ENCODE measurements at regions not wholly inside any gene's neighbourhood (a gene's known extent, or its start where the extent isn't known, plus 50 kb on each side); places are given as distances from the start of the nearest gene placed in this dataset.

GRCh38 chr2:3025984-3026383, 351.6 kb downstream of the EIPR1 start:
- Histone ChIP-seq H4K20me1 (ENCODE audit: low read depth, low read length) (no peaks in the 10 kb centered on the region), H3K4me2 (ENCODE audit: low read depth, low read length, poor library complexity, severe bottlenecking) (no peak overlapping the region), H3K79me2 (ENCODE audit: insufficient read depth, low read length) (no peaks in the 10 kb centered on the region), H3K9me3 (ENCODE audit: insufficient read depth, low read length) (no peaks in the 10 kb centered on the region), H2AFZ (ENCODE audit: low read depth, low read length, severe bottlenecking) (no peak overlapping the region), H3F3A (ENCODE audit: insufficient read depth) (no peaks in the 10 kb centered on the region), H3K27me3 (ENCODE audit: low read length) (no peaks in the 10 kb centered on the region), H3K36me3 (ENCODE audit: low read length) (no peaks in the 10 kb centered on the region), H3K27ac (ENCODE audit: low read depth, low read length) (no peak overlapping the region), H3K9me2 (replicated peaks; ENCODE audit: insufficient read depth, low read length) (no peaks in the 10 kb centered on the region), H3K9ac (ENCODE audit: low read length) (no peak overlapping the region), H3K4me3 (ENCODE audit: insufficient read depth, low read length, poor library complexity, severe bottlenecking) (no peak overlapping the region)
- TF ChIP-seq, protein P1, sequence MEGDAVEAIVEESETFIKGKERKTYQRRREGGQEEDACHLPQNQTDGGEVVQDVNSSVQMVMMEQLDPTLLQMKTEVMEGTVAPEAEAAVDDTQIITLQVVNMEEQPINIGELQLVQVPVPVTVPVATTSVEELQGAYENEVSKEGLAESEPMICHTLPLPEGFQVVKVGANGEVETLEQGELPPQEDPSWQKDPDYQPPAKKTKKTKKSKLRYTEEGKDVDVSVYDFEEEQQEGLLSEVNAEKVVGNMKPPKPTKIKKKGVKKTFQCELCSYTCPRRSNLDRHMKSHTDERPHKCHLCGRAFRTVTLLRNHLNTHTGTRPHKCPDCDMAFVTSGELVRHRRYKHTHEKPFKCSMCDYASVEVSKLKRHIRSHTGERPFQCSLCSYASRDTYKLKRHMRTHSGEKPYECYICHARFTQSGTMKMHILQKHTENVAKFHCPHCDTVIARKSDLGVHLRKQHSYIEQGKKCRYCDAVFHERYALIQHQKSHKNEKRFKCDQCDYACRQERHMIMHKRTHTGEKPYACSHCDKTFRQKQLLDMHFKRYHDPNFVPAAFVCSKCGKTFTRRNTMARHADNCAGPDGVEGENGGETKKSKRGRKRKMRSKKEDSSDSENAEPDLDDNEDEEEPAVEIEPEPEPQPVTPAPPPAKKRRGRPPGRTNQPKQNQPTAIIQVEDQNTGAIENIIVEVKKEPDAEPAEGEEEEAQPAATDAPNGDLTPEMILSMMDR (IDR thresholded peaks at IDR 0.05; ENCODE audit: insufficient read depth, low read length, poor library complexity, severe bottlenecking): no peak
- no peak for TF ChIP-seq EZH2phosphoT487 (conservative IDR thresholded peaks at IDR 0.05; ENCODE audit: low read length)

GRCh38 chr2:3025261-3025660, 352.4 kb downstream of the EIPR1 start:
- Histone ChIP-seq H3K9me3 (ENCODE audit: insufficient read depth, low read length) (no peaks in the 10 kb centered on the region), H2AFZ (ENCODE audit: low read depth, low read length, severe bottlenecking) (no peak overlapping the region), H3K27me3 (ENCODE audit: low read length) (no peaks in the 10 kb centered on the region), H3K4me2 (ENCODE audit: low read depth, low read length, poor library complexity, severe bottlenecking) (no peak overlapping the region), H3K79me2 (ENCODE audit: insufficient read depth, low read length) (no peaks in the 10 kb centered on the region), H3K27ac (ENCODE audit: low read depth, low read length) (no peak overlapping the region), H3F3A (ENCODE audit: insufficient read depth) (no peaks in the 10 kb centered on the region), H3K9me2 (replicated peaks; ENCODE audit: insufficient read depth, low read length) (no peaks in the 10 kb centered on the region), H4K20me1 (ENCODE audit: low read depth, low read length) (no peaks in the 10 kb centered on the region), H3K9ac (ENCODE audit: low read length) (no peak overlapping the region), H3K36me3 (ENCODE audit: low read length) (no peaks in the 10 kb centered on the region), H3K4me3 (ENCODE audit: insufficient read depth, low read length, poor library complexity, severe bottlenecking) (no peak overlapping the region)
- no peak for TF ChIP-seq EZH2phosphoT487 (conservative IDR thresholded peaks at IDR 0.05; ENCODE audit: low read length)
- TF ChIP-seq, protein P1 (IDR thresholded peaks at IDR 0.05; ENCODE audit: insufficient read depth, low read length, poor library complexity, severe bottlenecking): no peak

DNA sequence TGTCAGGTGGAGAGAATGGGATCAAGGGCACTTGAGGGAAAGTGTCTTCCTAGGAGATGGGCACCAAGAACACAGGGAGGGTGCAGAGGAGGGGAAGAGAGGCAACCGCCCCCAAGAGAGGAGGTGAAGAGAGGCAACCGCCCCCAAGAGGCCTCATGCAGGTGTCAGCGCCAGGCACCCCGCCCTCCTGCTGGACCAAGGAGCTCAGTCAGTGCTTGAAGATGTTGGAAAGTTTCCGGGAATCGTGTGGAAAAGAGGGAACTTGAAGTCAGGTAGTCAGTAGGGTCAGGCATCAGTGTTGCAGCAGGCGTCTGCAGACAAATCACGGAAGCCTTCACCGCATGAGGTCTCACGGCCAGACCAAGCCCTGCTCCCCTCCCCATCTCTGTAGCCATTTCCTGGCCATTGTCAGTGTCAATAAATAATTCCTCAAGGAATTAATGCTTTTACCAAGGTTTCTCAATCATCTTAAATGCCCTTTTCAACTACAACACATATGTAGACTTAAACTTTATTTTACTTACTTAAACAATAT, 353.1 kb downstream of the EIPR1 start:
- H3K9me3 ChIP-seq (ENCODE audit: insufficient read depth, low read length): no peaks in the 10 kb centered on the region
- no peaks in the 10 kb centered on the region for H4K20me1 ChIP-seq (ENCODE audit: low read depth, low read length)
- TF ChIP-seq EZH2phosphoT487 (conservative IDR thresholded peaks at IDR 0.05; ENCODE audit: low read length): no peak
- TF ChIP-seq, protein P1 (IDR thresholded peaks at IDR 0.05; ENCODE audit: insufficient read depth, low read length, poor library complexity, severe bottlenecking): no peak
- no peaks in the 10 kb centered on the region for H3F3A ChIP-seq (ENCODE audit: insufficient read depth)
- no peak overlapping the region for H3K4me2 ChIP-seq (ENCODE audit: low read depth, low read length, poor library complexity, severe bottlenecking)
- no peak overlapping the region for H3K4me3 ChIP-seq (ENCODE audit: insufficient read depth, low read length, poor library complexity, severe bottlenecking)
- H3K27me3 ChIP-seq (ENCODE audit: low read length): no peaks in the 10 kb centered on the region
- H3K36me3 ChIP-seq (ENCODE audit: low read length): no peaks in the 10 kb centered on the region
- H3K9ac ChIP-seq (ENCODE audit: low read length): no peak overlapping the region
- no peak overlapping the region for H2AFZ ChIP-seq (ENCODE audit: low read depth, low read length, severe bottlenecking)
- no peaks in the 10 kb centered on the region for H3K9me2 ChIP-seq (replicated peaks; ENCODE audit: insufficient read depth, low read length)
- no peaks in the 10 kb centered on the region for H3K79me2 ChIP-seq (ENCODE audit: insufficient read depth, low read length)
- no peak overlapping the region for H3K27ac ChIP-seq (ENCODE audit: low read depth, low read length)

All from SU-DHL-6 (cell line).